PC-9 (cell line): ENCODE measurements at regions not wholly inside any gene's neighbourhood (a gene's known extent, or its start where the extent isn't known, plus 50 kb on each side); places are given as distances from the start of the nearest gene placed in this dataset.

Source experiments
- EZH2 ChIP-seq: fragments of 200-600 bp; sonication (generic); IDR thresholded peaks from 2 replicates; pipeline ENCODE4 v1.8.0; 2017; ENCODE audit warnings: antibody characterized with exemption, low read depth
- TF ChIP-seq, protein P1 (sequence below): fragments of 200-600 bp; sonication (generic); conservative IDR thresholded peaks from 2 replicates; pipeline ENCODE4 v1.6.1; 2017; ENCODE audit warnings: mixed run types, antibody characterized with exemption, mild to moderate bottlenecking, moderate library complexity

GRCh38 chr5:163309914-163310313, 127.5 kb upstream of the CCNG1 start:
- no peak for TF ChIP-seq EZH2
- TF ChIP-seq, protein P1, sequence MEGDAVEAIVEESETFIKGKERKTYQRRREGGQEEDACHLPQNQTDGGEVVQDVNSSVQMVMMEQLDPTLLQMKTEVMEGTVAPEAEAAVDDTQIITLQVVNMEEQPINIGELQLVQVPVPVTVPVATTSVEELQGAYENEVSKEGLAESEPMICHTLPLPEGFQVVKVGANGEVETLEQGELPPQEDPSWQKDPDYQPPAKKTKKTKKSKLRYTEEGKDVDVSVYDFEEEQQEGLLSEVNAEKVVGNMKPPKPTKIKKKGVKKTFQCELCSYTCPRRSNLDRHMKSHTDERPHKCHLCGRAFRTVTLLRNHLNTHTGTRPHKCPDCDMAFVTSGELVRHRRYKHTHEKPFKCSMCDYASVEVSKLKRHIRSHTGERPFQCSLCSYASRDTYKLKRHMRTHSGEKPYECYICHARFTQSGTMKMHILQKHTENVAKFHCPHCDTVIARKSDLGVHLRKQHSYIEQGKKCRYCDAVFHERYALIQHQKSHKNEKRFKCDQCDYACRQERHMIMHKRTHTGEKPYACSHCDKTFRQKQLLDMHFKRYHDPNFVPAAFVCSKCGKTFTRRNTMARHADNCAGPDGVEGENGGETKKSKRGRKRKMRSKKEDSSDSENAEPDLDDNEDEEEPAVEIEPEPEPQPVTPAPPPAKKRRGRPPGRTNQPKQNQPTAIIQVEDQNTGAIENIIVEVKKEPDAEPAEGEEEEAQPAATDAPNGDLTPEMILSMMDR = no peak
